Heart left ventricle (tissue), 13 donors: ENCODE measurements at regions not wholly inside any gene's neighbourhood (a gene's known extent, or its start where the extent isn't known, plus 50 kb on each side); places are given as distances from the start of the nearest gene placed in this dataset.

Experiments used
- CTCF ChIP-seq, 12 donors: fragments of 200-600 bp; sonication (generic) in 4 of 12; IDR thresholded peaks; one replicate each; pipeline versions ENCODE4 v1.5.0 to v1.8.0; 2018 to 2022; ENCODE audit warnings: antibody characterized with exemption in 12 of 12, mild to moderate bottlenecking in 5 of 12
- POLR2A ChIP-seq, 2 donors: fragments of 450-650 bp; IDR thresholded peaks; one replicate each; pipeline ENCODE4 v1.6.1; 2017; ENCODE audit warnings: antibody characterized with exemption in 2 of 2, mild to moderate bottlenecking in 2 of 2, moderate library complexity in 2 of 2
- donor health status: ischemic (EF 13 %, LVEDD 7.1; RV severe dilation, severe dysfunction).
- donor health status: DM: no; HTN: yes; CAD: no.
- donor health status: DM: no; HTN: no; CAD: no.
- donor health status: ischemic (EF 25% LVEDD 6.9; RV normal size, moderate dysfunction).
- donor health status: ischemic (EF 25% LVEDD 5.7; RV mildly dilated, moderate dysfunction).
- donor health status: ischemic (EF 35%, LVEDD 5.7; RV mildly dilated, moderate dysfunction).
- donor health status: nonischemic (EF 11% LVEDD 7.7; RV severe dilation, severe dysfunction).
- donor health status: DM: yes; HTN: yes; CAD: no.
- donor health status: PGD.
- donor health status: ischemic (EF 29% LVEDD 5.4; RV normal size, mild dysfunction).
- donor health status: nonischemic (EF 23%, LVEDD 6.1; RV moderate dilation, normal function).

GRCh38 chr13:80642641-80643040 is 301.7 kb upstream of the SPRY2 start:
- TF ChIP-seq CTCF (IDR thresholded peaks at IDR 0.05) (no peak), POLR2A (IDR thresholded peaks at IDR 0.05) (no peak)
